SHP77 treated with DMSO at 0.1 percent for 48 hours (cell line): ENCODE measurements at regions not wholly inside any gene's neighbourhood (a gene's known extent, or its start where the extent isn't known, plus 50 kb on each side); places are given as distances from the start of the nearest gene placed in this dataset.
"Not testable (repeated sequence)": the region's sequence is repeated elsewhere in the genome, so short reads cannot be mapped to it uniquely, and the experiment has no call there.

Experiments used
- DNase-seq: peaks from one replicate; lab custom pipeline; 2025; lab: John Stamatoyannopoulos, UW

GRCh38 chr9:129545876-129546275 lies 75.0 kb downstream of the C9orf50 start:
- DNase-seq = not testable (repeated sequence)

DNA sequence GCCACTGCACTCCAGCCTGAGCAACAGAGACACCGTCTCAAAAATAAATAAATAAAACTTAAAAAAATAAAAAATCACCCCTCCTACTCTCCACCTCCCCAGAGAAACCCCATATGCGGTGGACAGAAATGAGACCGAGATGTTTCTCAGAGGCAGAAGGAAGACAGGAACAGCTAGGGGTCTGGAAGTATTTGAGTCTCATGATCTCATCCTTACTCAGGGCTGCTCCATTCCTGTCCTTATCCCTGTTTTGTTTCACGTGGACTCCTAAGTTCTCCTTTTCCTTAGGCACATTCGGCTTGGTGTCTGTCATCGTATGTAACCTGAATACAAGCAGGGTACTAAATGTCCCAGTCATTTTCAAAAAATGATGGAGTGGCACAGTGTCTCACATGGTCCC lies 76.1 kb downstream of the C9orf50 start:
- DNase-seq = no peak

DNA sequence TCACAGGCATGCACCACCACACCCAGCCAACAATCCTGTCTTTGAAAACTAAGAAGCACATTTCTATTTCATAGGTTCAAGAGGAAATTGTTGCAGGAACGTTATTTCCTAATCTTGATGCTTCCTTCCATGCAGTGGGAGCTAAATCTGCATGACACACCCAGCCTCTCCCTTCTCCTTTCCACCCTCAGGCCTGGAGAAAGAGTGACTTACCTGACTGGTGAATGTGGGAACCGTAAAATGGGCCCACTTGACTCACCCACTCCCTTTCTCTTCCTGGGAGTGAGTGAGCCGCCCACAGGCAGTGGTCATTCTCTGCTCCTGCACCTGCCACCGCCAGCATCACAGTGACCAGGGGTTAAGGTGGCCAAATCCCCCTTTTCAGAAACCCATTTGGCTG lies 78.2 kb downstream of the C9orf50 start:
- no peak for DNase-seq

DNA sequence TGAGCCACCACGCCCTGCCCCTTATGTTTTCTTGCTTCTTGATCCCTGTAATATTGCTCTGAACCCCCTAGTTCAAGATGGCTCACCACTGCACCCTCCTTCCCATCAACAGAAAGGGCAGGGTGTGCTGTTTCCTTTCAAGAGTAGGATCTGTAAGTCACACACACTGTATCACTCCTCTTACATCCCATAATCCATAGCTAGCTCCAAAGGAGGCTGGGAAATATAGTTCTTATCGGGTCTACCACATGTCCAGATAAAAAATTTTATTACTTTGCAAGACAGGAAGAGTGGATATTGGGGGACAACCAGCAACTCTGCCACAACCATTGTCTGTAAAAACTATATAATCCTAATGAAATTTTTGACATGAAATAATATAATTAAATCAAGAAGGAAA lies 79.6 kb downstream of the C9orf50 start:
- no peak for DNase-seq

DNA sequence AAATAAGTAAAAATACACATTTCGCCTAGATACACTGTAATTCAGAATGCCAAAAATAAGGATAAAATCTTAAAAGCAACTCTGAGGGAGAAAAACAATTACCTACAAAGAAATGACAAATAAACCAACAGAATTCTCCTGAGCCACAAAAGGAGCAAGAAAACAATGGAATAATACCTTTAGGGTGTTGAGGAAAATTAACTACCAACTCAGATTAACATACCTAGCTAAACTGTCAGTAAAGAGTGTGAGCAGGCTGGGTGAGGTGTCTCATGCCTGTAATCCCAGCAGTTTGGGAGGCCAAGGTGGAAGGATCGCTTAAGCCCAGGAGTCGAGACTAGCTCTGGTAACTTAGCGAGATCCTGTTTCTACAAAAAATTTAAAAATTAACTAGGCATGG lies 81.5 kb downstream of the C9orf50 start:
- no peak for DNase-seq

- DNase-seq = not testable (repeated sequence)
Observed at GRCh38 chr9:129531860-129532402, 89.0 kb downstream of the C9orf50 start.

DNA sequence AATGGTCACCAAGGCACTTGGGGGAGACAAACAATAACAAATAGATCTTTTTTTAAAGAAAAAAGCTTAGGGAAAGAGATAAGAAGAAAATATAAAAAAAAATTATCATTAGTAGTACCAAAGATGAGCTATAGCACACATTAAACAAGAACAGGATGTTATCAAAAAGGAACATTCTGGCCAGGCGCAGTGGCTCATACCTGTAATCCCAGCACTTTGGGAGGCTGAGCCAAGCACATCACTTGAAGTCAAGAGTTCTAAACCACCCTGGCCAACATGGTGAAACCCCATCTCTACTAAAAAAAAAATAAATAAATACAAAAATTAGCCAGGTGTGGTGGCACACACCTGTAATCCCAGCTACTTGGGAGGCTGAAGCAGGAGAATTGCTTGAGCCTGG lies 92.9 kb downstream of the C9orf50 start:
- DNase-seq = not testable (repeated sequence)

DNA sequence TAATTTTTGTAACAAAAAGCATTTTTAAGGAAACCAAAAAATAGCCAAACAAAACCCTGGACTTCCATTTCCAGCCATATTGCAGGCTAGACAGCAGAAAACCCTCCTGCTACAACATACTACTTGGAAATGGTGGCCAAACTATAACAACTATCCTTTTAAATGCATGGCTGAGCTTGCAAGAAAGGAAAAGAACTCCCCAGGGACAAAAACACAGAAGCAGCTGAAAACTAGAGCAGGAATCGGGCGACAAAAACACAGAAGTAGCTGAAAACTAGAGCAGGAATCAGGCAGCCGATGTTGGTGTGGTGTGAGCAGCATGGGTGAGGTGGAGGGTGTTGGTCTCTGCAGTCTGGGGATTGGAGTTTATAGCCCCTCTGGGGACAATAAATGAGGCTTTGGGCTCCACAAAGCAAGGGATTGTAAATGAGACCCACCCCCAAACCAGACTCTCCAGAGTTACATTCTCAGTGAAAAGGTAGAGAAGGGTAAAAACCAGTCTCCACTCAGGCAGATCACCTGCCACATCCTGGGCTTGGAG lies 95.2 kb downstream of the C9orf50 start:
- no peak for DNase-seq

GRCh38 chr9:129524582-129525270 lies 96.2 kb downstream of the C9orf50 start:
- no peak for DNase-seq

- DNase-seq = no peak
Observed at GRCh38 chr9:129523943-129524581, 96.8 kb downstream of the C9orf50 start.

- no peak for DNase-seq
Observed at GRCh38 chr9:129522351-129522750, 98.5 kb downstream of the C9orf50 start.

DNA sequence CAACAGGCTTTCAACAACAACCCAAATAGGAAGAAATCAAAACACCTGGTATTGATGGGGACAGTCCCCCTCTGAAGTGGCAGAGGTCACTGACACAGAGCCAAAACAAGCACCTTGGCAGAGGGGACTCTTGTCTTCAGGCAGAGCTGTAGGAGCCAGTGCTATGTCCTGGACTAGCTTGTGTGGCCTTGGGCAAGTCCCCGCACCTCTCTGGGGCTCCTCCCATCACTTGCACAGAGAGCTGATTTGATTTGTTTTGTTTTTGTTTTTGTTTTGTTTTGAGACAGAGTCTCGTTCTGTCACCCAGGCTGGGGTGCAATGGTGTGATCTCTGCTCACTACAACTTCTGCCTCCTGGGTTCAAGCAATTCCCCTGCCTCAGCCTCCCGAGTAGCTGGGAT lies 100.8 kb downstream of the C9orf50 start:
- DNase-seq = no peak

- no peak for DNase-seq
Observed at GRCh38 chr9:129518074-129518473, 102.8 kb downstream of the C9orf50 start.

GRCh38 chr9:129517006-129517405 lies 103.9 kb downstream of the C9orf50 start:
- DNase-seq = no peak

GRCh38 chr9:129514891-129515290 lies 106.0 kb downstream of the C9orf50 start:
- DNase-seq = no peak

- DNase-seq = no peak
Observed at GRCh38 chr9:129514497-129514867, 106.4 kb downstream of the C9orf50 start.

DNA sequence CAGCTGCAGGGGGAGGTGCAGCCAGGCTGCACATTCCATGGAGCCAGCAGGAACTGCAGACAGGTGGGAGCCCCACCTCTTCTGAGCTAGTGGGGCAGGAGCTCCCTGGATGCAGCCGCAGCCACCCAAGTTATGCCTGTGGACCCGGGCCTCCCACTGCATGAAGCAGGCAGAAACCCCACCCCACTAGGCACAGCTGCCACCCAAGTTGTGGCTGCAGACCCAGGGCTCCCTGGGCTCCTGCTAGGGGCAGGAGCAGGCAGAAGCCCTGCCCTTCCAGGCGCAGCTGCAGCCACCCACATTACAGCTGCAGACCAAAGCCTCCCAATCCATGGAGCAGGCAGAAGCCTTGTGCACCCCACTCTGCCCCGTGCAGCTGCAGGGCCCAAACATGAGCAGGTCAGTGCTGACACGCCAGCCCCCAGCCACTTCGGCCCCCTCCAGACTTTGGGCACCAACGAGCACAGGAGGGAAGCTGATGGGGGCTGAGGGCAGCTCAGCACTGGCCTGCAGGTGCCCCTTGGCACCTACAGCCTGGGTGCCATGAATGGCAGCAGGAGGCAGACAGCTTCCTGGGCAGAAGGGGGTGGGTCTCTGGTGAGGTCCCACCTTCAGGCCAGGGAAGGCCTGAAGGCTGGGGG lies 106.9 kb downstream of the C9orf50 start:
- no peak for DNase-seq

DNA sequence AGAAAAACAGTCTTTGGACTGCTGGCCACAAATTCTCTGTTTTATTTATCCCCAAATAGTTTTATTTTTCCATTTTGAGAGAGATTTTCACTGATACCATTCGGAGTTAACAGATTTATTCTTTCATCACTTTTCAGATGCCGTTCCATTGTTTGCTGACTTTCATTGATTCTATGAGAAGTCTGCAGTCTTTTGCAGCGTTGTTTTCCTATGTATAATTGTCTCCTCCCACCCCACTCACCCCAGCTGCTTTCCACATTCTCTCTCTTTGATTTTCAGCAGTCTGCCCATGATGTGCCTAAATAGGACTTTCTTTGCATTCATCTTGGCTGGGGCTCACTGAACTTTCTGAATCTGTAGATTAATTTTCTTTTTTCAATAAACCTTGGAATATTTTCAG lies 107.6 kb downstream of the C9orf50 start:
- no peak for DNase-seq

DNA sequence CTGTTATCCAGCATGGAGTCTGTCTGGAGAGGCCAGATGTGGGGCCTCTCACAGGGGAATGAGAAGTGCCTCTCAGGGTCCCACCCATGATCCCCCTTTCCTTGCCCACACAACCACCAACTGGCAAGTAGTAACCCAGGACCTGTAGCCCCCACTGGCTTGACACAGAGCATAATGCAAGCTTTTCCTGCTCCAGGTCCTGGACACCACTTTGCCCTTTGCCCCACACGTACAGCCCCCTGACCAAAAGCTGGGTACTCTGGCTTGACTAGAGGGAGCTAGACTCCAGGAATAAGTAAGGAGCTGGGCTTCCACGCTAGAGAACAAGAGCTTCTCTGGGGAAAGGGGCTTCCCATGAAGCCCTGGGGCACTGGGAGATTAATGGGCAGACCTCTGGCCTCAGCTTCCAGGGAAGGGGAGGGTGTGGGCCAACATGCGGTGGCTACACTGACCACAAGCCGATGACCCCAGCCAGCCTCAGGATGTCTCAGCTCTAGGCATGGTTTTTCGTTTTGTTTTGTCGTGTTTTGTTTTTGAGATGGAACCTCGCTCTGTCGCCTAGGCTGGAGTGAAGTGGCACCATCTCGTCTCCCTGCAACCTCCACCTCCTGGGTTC lies 109.5 kb downstream of the C9orf50 start:
- no peak for DNase-seq

GRCh38 chr9:129509533-129509928 lies 111.4 kb downstream of the C9orf50 start:
- DNase-seq = no peak

DNA sequence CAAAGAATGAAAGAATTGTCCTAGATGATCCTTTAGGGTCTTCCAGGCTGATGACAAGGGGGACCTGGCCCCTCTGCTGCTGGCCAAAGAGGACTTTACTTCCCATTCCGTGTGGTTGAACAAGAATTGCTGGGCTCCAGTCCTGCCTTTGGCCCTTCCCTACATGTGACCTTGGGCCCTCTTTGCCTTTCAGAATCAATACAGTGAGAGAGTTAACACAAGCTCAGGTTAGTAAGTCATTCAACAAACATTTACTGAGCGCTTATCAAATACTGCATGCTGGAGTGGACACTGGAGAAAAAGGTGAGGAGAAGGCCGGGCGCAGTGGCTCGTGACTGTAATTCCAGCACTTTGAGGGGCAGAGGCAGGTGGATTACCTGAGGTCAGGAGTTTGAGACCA lies 113.1 kb downstream of the C9orf50 start:
- DNase-seq = no peak

DNA sequence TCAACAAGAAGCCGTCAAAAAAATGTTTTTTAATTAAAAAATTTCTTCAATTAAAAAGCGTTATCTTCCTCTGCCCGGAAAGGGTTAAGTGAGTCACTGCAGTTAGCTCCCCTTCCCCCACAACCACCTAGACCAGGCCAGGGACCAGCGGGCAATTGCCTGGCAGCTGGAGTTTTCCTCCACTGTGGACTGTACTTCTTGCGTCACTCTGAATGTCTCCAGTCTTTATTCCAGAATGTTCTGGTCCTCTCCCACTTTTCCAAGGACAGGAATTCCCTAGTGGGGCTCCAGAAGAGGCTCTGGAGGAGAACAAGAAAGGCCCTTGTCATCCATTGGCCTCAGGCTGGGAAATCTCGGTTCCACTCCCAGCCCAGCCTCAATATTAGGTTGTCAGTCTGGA lies 114.0 kb downstream of the C9orf50 start:
- no peak for DNase-seq

DNA sequence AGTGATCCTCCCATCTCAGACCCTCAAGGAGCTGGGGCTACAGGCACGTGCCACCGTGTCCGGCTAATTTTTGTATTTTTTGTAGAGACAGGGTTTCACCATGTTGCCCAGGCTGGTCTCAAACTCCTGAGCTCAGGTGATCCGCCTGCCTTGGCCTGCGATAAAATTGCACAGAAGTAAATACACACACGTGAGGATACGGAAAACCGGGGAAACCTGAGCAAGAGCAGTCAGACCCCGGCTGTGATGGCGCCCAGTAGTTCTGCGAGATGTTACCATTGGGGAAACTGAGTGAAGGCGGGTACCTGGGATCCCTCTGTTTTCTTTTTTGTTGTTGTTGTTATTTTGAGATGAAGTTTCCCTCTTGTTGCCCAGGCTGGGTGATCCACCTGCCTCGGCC lies 114.9 kb downstream of the C9orf50 start:
- DNase-seq = no peak
